CD4-positive, alpha-beta T cell treated with Interferon gamma for 1 hour (primary cell): ENCODE measurements at regions not wholly inside any gene's neighbourhood (a gene's known extent, or its start where the extent isn't known, plus 50 kb on each side); places are given as distances from the start of the nearest gene placed in this dataset.
"Not testable (repeated sequence)": the region's sequence is repeated elsewhere in the genome, so short reads cannot be mapped to it uniquely, and the experiment has no call there.

Experiments used
- DNase-seq: peaks from one replicate; pipeline ENCODE4 v3.0.0-alpha.2; 2020

GRCh38 chr16:86718118-86718517, 139.8 kb downstream of the FOXL1 start:
- DNase-seq = no peak

GRCh38 chr16:86722970-86723369, 144.6 kb downstream of the FOXL1 start:
- DNase-seq = no peak

- no peak for DNase-seq
These were observed 145.3 kb downstream of the FOXL1 start for GRCh38 chr16:86723689-86724088.

GRCh38 chr16:86725401-86725800, 147.1 kb downstream of the FOXL1 start:
- DNase-seq = no peak

GRCh38 chr16:86726340-86726739, 148.0 kb downstream of the FOXL1 start:
- no peak for DNase-seq

GRCh38 chr16:86727131-86727530, 148.8 kb downstream of the FOXL1 start:
- DNase-seq = no peak

GRCh38 chr16:86727632-86728031, 149.3 kb downstream of the FOXL1 start:
- no peak for DNase-seq

GRCh38 chr16:86729686-86730085, 151.3 kb downstream of the FOXL1 start:
- no peak for DNase-seq

GRCh38 chr16:86730086-86730485, 151.7 kb downstream of the FOXL1 start:
- DNase-seq = no peak

GRCh38 chr16:86730597-86730996, 152.2 kb downstream of the FOXL1 start:
- DNase-seq = no peak

- DNase-seq = no peak
These were observed 154.4 kb downstream of the FOXL1 start for GRCh38 chr16:86732621-86733295.

- no peak for DNase-seq
These were observed 155.4 kb downstream of the FOXL1 start for GRCh38 chr16:86733546-86734254.

GRCh38 chr16:86734543-86735460, 156.5 kb downstream of the FOXL1 start:
- DNase-seq = no peak

GRCh38 chr16:86735727-86736126, 157.4 kb downstream of the FOXL1 start:
- DNase-seq = no peak

GRCh38 chr16:86736502-86736901, 158.2 kb downstream of the FOXL1 start:
- no peak for DNase-seq

GRCh38 chr16:86737083-86737482, 158.7 kb downstream of the FOXL1 start:
- no peak for DNase-seq

GRCh38 chr16:86738322-86738721, 160.0 kb downstream of the FOXL1 start:
- DNase-seq = not testable (repeated sequence)

GRCh38 chr16:86739178-86739577, 160.8 kb downstream of the FOXL1 start:
- no peak for DNase-seq

GRCh38 chr16:86739808-86740207, 161.5 kb downstream of the FOXL1 start:
- DNase-seq = no peak

- no peak for DNase-seq
These were observed 161.9 kb downstream of the FOXL1 start for GRCh38 chr16:86740298-86740697.

- no peak for DNase-seq
These were observed 162.8 kb downstream of the FOXL1 start for GRCh38 chr16:86740906-86741799.

- no peak for DNase-seq
These were observed 169.4 kb downstream of the FOXL1 start for GRCh38 chr16:86747761-86748160.

GRCh38 chr16:86748652-86749051, 170.3 kb downstream of the FOXL1 start:
- no peak for DNase-seq
